Neural cell (in vitro differentiated cells): ENCODE measurements at regions not wholly inside any gene's neighbourhood (a gene's known extent, or its start where the extent isn't known, plus 50 kb on each side); places are given as distances from the start of the nearest gene placed in this dataset.

Experiments used
- H2AFZ ChIP-seq: fragments of 200-600, 300-800 bp; sonication (generic), shearing (Covaris generic); 2 replicates; pipeline ENCODE4 v1.6.0; 2014; ENCODE audit warnings: low read depth, mild to moderate bottlenecking, antibody characterized with exemption, low read length, moderate library complexity
- H3F3A ChIP-seq: fragments of 200-600 bp; shearing (Covaris generic); 2 replicates; pipeline ENCODE4 v1.6.1; 2016; ENCODE audit warnings: mild to moderate bottlenecking, moderate library complexity, mixed read lengths, antibody characterized with exemption, low read length; ENCODE audit not compliant: insufficient read depth, poor library complexity, severe bottlenecking
- H3K27ac ChIP-seq: fragments of 200-600, 300-800 bp; sonication (generic), shearing (Covaris generic); 2 replicates; pipeline ENCODE4 v1.5.1; 2014; ENCODE audit warnings: mild to moderate bottlenecking, low read length, moderate library complexity
- H3K27me3 ChIP-seq: fragments of 300-800, 200-600 bp; sonication (generic), shearing (Covaris generic); 2 replicates; pipeline ENCODE4 v1.6.0; 2014; ENCODE audit warnings: mild to moderate bottlenecking, low read depth, low read length, moderate library complexity; ENCODE audit not compliant: insufficient read depth
- H3K36me3 ChIP-seq: fragments of 300-800, 200-600 bp; sonication (generic), shearing (Covaris generic); 2 replicates; pipeline ENCODE4 v1.5.1; 2014; ENCODE audit warnings: mild to moderate bottlenecking, antibody characterized with exemption, low read length, moderate library complexity; ENCODE audit not compliant: insufficient read depth
- H3K4me2 ChIP-seq: fragments of 300-800, 200-600 bp; sonication (generic), shearing (Covaris generic); 2 replicates; pipeline ENCODE4 v1.6.0; 2014; ENCODE audit warnings: mild to moderate bottlenecking, low read length
- H3K4me3 ChIP-seq: fragments of 300-800, 200-600 bp; sonication (generic), shearing (Covaris generic); 2 replicates; pipeline ENCODE4 v1.5.1; 2014; ENCODE audit warnings: mild to moderate bottlenecking, low read length, moderate library complexity
- H3K79me2 ChIP-seq: fragments of 200-600 bp; shearing (Covaris generic); replicated peaks from 2 replicates; pipeline ENCODE4 v1.6.0; 2014; ENCODE audit warnings: mild to moderate bottlenecking, low read length, moderate library complexity; ENCODE audit not compliant: insufficient read depth
- H3K9ac ChIP-seq: fragments of 300-800, 200-600 bp; sonication (generic), shearing (Covaris generic); 2 replicates; pipeline ENCODE4 v1.6.1; 2016; ENCODE audit warnings: mild to moderate bottlenecking, low read length, mixed read lengths
- H3K9me2 ChIP-seq: fragments of 200-600 bp; shearing (Covaris generic); 2 replicates; pipeline ENCODE4 v1.6.1; 2016; ENCODE audit warnings: mild to moderate bottlenecking, low read length, mixed read lengths; ENCODE audit not compliant: insufficient read depth
- H3K9me3 ChIP-seq: fragments of 200-600, 300-800 bp; sonication (generic), shearing (Covaris generic); 2 replicates; pipeline ENCODE4 v1.6.1; 2016; ENCODE audit warnings: mild to moderate bottlenecking, mixed run types, low read length, moderate library complexity, mixed read lengths
- H4K20me1 ChIP-seq: fragments of 200-600 bp; shearing (Covaris generic); 2 replicates; pipeline ENCODE4 v1.6.1; 2016; ENCODE audit warnings: mild to moderate bottlenecking, mixed run types; ENCODE audit not compliant: insufficient read depth
- CTCF ChIP-seq: fragments of 450-650 bp; IDR thresholded peaks from 2 replicates; pipeline ENCODE4 v1.5.1; 2014; ENCODE audit warnings: antibody characterized with exemption, mild to moderate bottlenecking, moderate library complexity; ENCODE audit not compliant: poor library complexity, severe bottlenecking
- EP300 ChIP-seq: fragments of 450-650 bp; conservative IDR thresholded peaks from 2 replicates; pipeline ENCODE4 v1.6.1; 2014; ENCODE audit warnings: antibody characterized with exemption, mild to moderate bottlenecking, moderate library complexity; ENCODE audit not compliant: poor library complexity, severe bottlenecking
- EZH2 ChIP-seq: fragments of 200-600, 300-800 bp; shearing (Covaris generic), sonication (generic); IDR thresholded peaks from 2 replicates; pipeline ENCODE4 v1.6.1; 2014; ENCODE audit warnings: antibody characterized with exemption, low read length, borderline replicate concordance, mild to moderate bottlenecking; ENCODE audit not compliant: insufficient read depth, poor library complexity, severe bottlenecking
- MXI1 ChIP-seq: fragments of 450-650 bp; conservative IDR thresholded peaks from 2 replicates; pipeline ENCODE4 v1.6.1; 2014; ENCODE audit warnings: antibody characterized with exemption, mild to moderate bottlenecking; ENCODE audit not compliant: poor library complexity, severe bottlenecking
- POLR2AphosphoS5 ChIP-seq: IDR thresholded peaks from 2 replicates; pipeline ENCODE4 v1.6.1; 2012
- RAD21 ChIP-seq: fragments of 450-650 bp; conservative IDR thresholded peaks from 2 replicates; pipeline ENCODE4 v1.6.1; 2014; ENCODE audit warnings: antibody characterized with exemption, mild to moderate bottlenecking, moderate library complexity
- REST ChIP-seq: IDR thresholded peaks from 2 replicates; pipeline ENCODE4 v1.6.1; 2012; ENCODE audit warnings: borderline replicate concordance
- SMC3 ChIP-seq: fragments of 450-650 bp; conservative IDR thresholded peaks from 2 replicates; pipeline ENCODE4 v1.6.1; 2014; ENCODE audit warnings: antibody characterized with exemption, mild to moderate bottlenecking, moderate library complexity; ENCODE audit not compliant: poor library complexity
- TAF1 ChIP-seq: IDR thresholded peaks from 2 replicates; pipeline ENCODE4 v1.6.1; 2012; ENCODE audit warnings: low read depth

GRCh38 chr1:194707074-194707473 lies 1520.7 kb upstream of the B3GALT2 start:
- Histone ChIP-seq H3K9me3 (no peaks in the 10 kb centered on the region), H3F3A (no peaks in the 10 kb centered on the region), H3K27me3 (no peaks in the 10 kb centered on the region), H3K9me2 (no peaks in the 10 kb centered on the region), H3K36me3 (no peaks in the 10 kb centered on the region), H3K4me3 (no peak overlapping the region), H3K4me2 (no peak overlapping the region), H2AFZ (no peak overlapping the region), H3K79me2 (no peaks in the 10 kb centered on the region), H4K20me1 (no peaks in the 10 kb centered on the region), H3K27ac (no peak overlapping the region), H3K9ac (no peak overlapping the region)
- TF ChIP-seq SMC3 (no peak), EP300 (no peak), EZH2 (no peak), RAD21 (no peak)

GRCh38 chr1:194705123-194705854 lies 1518.9 kb upstream of the B3GALT2 start:
- Histone ChIP-seq H3K4me3 (no peak overlapping the region), H3K9me3 (no peaks in the 10 kb centered on the region), H3K36me3 (no peaks in the 10 kb centered on the region), H3K27ac (no peak overlapping the region), H3K79me2 (no peaks in the 10 kb centered on the region), H3K27me3 (no peaks in the 10 kb centered on the region), H4K20me1 (no peaks in the 10 kb centered on the region), H2AFZ (no peak overlapping the region), H3K9me2 (no peaks in the 10 kb centered on the region), H3K4me2 (no peak overlapping the region), H3F3A (no peaks in the 10 kb centered on the region), H3K9ac (no peak overlapping the region)
- TF ChIP-seq SMC3 = no peak
- TF ChIP-seq EZH2 = no peak

GRCh38 chr1:194698908-194699318 lies 1512.5 kb upstream of the B3GALT2 start:
- H3K27ac ChIP-seq = no peak overlapping the region
- no peaks in the 10 kb centered on the region for H3K36me3 ChIP-seq
- H3K4me3 ChIP-seq = no peak overlapping the region
- no peaks in the 10 kb centered on the region for H3F3A ChIP-seq
- H2AFZ ChIP-seq = no peak overlapping the region
- H3K9ac ChIP-seq = no peak overlapping the region
- no peaks in the 10 kb centered on the region for H4K20me1 ChIP-seq
- no peaks in the 10 kb centered on the region for H3K79me2 ChIP-seq
- H3K27me3 ChIP-seq = no peaks in the 10 kb centered on the region
- no peaks in the 10 kb centered on the region for H3K9me2 ChIP-seq
- H3K4me2 ChIP-seq = no peak overlapping the region
- no peaks in the 10 kb centered on the region for H3K9me3 ChIP-seq
- no peak for TF ChIP-seq SMC3
- no peak for TF ChIP-seq POLR2AphosphoS5
- TF ChIP-seq TAF1 = no peak
- no peak for TF ChIP-seq REST
- no peak for TF ChIP-seq EP300
- no peak for TF ChIP-seq CTCF
- no peak for TF ChIP-seq MXI1
- no peak for TF ChIP-seq EZH2
